ENCODE measurements at regions not wholly inside any gene's neighbourhood (a gene's known extent, or its start where the extent isn't known, plus 50 kb on each side); places are given as distances from the start of the nearest gene placed in this dataset.

- TF ChIP-seq, protein P1, sequence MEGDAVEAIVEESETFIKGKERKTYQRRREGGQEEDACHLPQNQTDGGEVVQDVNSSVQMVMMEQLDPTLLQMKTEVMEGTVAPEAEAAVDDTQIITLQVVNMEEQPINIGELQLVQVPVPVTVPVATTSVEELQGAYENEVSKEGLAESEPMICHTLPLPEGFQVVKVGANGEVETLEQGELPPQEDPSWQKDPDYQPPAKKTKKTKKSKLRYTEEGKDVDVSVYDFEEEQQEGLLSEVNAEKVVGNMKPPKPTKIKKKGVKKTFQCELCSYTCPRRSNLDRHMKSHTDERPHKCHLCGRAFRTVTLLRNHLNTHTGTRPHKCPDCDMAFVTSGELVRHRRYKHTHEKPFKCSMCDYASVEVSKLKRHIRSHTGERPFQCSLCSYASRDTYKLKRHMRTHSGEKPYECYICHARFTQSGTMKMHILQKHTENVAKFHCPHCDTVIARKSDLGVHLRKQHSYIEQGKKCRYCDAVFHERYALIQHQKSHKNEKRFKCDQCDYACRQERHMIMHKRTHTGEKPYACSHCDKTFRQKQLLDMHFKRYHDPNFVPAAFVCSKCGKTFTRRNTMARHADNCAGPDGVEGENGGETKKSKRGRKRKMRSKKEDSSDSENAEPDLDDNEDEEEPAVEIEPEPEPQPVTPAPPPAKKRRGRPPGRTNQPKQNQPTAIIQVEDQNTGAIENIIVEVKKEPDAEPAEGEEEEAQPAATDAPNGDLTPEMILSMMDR (IDR thresholded peaks at IDR 0.05; ENCODE audit: low read length): no peak
- TF ChIP-seq EZH2 (optimal IDR thresholded peaks at IDR 0.05; ENCODE audit: low read depth, low read length): no peak
Observed at GRCh38 chr16:10321407-10322387, 64.2 kb upstream of the ATF7IP2 start.

Data from MM.1S (cell line).